ENCODE measurements at regions not wholly inside any gene's neighbourhood (a gene's known extent, or its start where the extent isn't known, plus 50 kb on each side); places are given as distances from the start of the nearest gene placed in this dataset.

- TF ChIP-seq CTCF (IDR thresholded peaks at IDR 0.05) (no peak), EZH2 (IDR thresholded peaks at IDR 0.05; ENCODE audit: borderline replicate concordance, insufficient read depth, low read depth, low read length, poor library complexity, severe bottlenecking) (no peak)
Measured at GRCh38 chr9:91137391-91137790, 224.3 kb downstream of the AUH start.
